ENCODE measurements at regions not wholly inside any gene's neighbourhood (a gene's known extent, or its start where the extent isn't known, plus 50 kb on each side); places are given as distances from the start of the nearest gene placed in this dataset.

GRCh38 chr6:23494367-23494766 lies 631.6 kb upstream of the NRSN1 start:
- TF ChIP-seq, protein P1, sequence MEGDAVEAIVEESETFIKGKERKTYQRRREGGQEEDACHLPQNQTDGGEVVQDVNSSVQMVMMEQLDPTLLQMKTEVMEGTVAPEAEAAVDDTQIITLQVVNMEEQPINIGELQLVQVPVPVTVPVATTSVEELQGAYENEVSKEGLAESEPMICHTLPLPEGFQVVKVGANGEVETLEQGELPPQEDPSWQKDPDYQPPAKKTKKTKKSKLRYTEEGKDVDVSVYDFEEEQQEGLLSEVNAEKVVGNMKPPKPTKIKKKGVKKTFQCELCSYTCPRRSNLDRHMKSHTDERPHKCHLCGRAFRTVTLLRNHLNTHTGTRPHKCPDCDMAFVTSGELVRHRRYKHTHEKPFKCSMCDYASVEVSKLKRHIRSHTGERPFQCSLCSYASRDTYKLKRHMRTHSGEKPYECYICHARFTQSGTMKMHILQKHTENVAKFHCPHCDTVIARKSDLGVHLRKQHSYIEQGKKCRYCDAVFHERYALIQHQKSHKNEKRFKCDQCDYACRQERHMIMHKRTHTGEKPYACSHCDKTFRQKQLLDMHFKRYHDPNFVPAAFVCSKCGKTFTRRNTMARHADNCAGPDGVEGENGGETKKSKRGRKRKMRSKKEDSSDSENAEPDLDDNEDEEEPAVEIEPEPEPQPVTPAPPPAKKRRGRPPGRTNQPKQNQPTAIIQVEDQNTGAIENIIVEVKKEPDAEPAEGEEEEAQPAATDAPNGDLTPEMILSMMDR (IDR thresholded peaks at IDR 0.05): no peak
- TF ChIP-seq EZH2phosphoT487 (IDR thresholded peaks at IDR 0.05) (no peak), EZH2 (IDR thresholded peaks at IDR 0.05) (no peak)

All from neural progenitor cell (in vitro differentiated cells).